H9 (cell line): ENCODE measurements at regions not wholly inside any gene's neighbourhood (a gene's known extent, or its start where the extent isn't known, plus 50 kb on each side); places are given as distances from the start of the nearest gene placed in this dataset.

Experiments
- DNase-seq: peaks from one replicate; pipeline ENCODE4 v3.0.0-alpha.2; 2017
- H2AFZ ChIP-seq: one replicate; pipeline ENCODE4 v1.6.1; 2013; ENCODE audit warnings: mild to moderate bottlenecking, low read length, control low read depth, moderate library complexity
- H2AK5ac ChIP-seq: 2 replicates; pipeline ENCODE4 v1.6.1; 2013; ENCODE audit warnings: low read length, control low read depth, mixed read lengths; ENCODE audit not compliant: insufficient read length
- H2BK120ac ChIP-seq: one replicate; pipeline ENCODE4 v1.6.1; 2013; ENCODE audit warnings: low read depth, mild to moderate bottlenecking, low read length, control low read depth, inconsistent platforms; ENCODE audit not compliant: poor library complexity, severe bottlenecking
- H2BK12ac ChIP-seq: 2 replicates; pipeline ENCODE4 v1.6.1; 2013; ENCODE audit warnings: low read length, control low read depth, mixed read lengths, low read depth; ENCODE audit not compliant: insufficient read length
- H2BK15ac ChIP-seq: 2 replicates; pipeline ENCODE4 v1.6.1; 2013; ENCODE audit warnings: low read depth, low read length, control low read depth
- H2BK20ac ChIP-seq: one replicate; pipeline ENCODE4 v1.6.1; 2013; ENCODE audit warnings: low read depth, mild to moderate bottlenecking, low read length, control low read depth, inconsistent platforms; ENCODE audit not compliant: poor library complexity, severe bottlenecking
- H2BK5ac ChIP-seq: 2 replicates; pipeline ENCODE4 v1.6.1; 2013; ENCODE audit warnings: low read length, control low read depth, mixed read lengths; ENCODE audit not compliant: insufficient read length
- H3K14ac ChIP-seq: 2 replicates; pipeline ENCODE4 v1.6.1; 2013; ENCODE audit warnings: low read length, control low read depth; ENCODE audit not compliant: insufficient read depth
- H3K18ac ChIP-seq: 2 replicates; pipeline ENCODE4 v1.6.1; 2013; ENCODE audit warnings: low read depth, mild to moderate bottlenecking, mixed read lengths, low read length, control low read depth; ENCODE audit not compliant: insufficient read length
- H3K23ac ChIP-seq: 2 replicates; pipeline ENCODE4 v1.6.1; 2013; ENCODE audit warnings: low read length, control low read depth, mixed read lengths, low read depth; ENCODE audit not compliant: insufficient read length
- H3K23me2 ChIP-seq: 2 replicates; pipeline ENCODE4 v1.6.1; 2013; ENCODE audit warnings: low read depth, mild to moderate bottlenecking, mixed read lengths, low read length, control low read depth; ENCODE audit not compliant: insufficient read length, poor library complexity, severe bottlenecking
- H3K27ac ChIP-seq: 2 replicates; pipeline ENCODE4 v1.5.1; 2013; ENCODE audit warnings: low read length, control low read depth, mixed read lengths, low read depth; ENCODE audit not compliant: insufficient read length
- H3K27me3 ChIP-seq: 2 replicates; pipeline ENCODE4 v1.6.1; 2013; ENCODE audit warnings: low read length, control low read depth, inconsistent platforms; ENCODE audit not compliant: insufficient read depth
- H3K4ac ChIP-seq: 2 replicates; pipeline ENCODE4 v1.6.1; 2013; ENCODE audit warnings: low read depth, mild to moderate bottlenecking, control low read depth, inconsistent platforms, low read length, moderate library complexity
- H3K4me1 ChIP-seq: 2 replicates; pipeline ENCODE4 v1.6.1; 2013; ENCODE audit warnings: low read length, control low read depth, inconsistent platforms; ENCODE audit not compliant: insufficient read depth
- H3K4me2 ChIP-seq: 2 replicates; pipeline ENCODE4 v1.6.1; 2013; ENCODE audit warnings: low read length, control low read depth, mixed read lengths; ENCODE audit not compliant: insufficient read length, insufficient read depth
- H3K56ac ChIP-seq: 2 replicates; pipeline ENCODE4 v1.6.1; 2013; ENCODE audit warnings: low read depth, mild to moderate bottlenecking, mixed read lengths, low read length, control low read depth; ENCODE audit not compliant: insufficient read length
- H3K79me1 ChIP-seq: 2 replicates; pipeline ENCODE4 v1.6.1; 2013; ENCODE audit warnings: low read depth, mild to moderate bottlenecking, moderate library complexity, low read length, control low read depth, inconsistent platforms; ENCODE audit not compliant: insufficient read depth, poor library complexity, severe bottlenecking
- H3K79me2 ChIP-seq: 2 replicates; pipeline ENCODE4 v1.6.1; 2013; ENCODE audit warnings: low read length, control low read depth, inconsistent platforms; ENCODE audit not compliant: insufficient read depth
- H3K9ac ChIP-seq: 2 replicates; pipeline ENCODE4 v1.6.1; 2013; ENCODE audit warnings: low read length, control low read depth, mixed read lengths; ENCODE audit not compliant: insufficient read length; ENCODE audit errors: extremely low read depth
- H3K9me3 ChIP-seq: one replicate; pipeline ENCODE4 v1.6.1; 2013; ENCODE audit warnings: low read depth, low read length, inconsistent platforms; ENCODE audit not compliant: control insufficient read depth
- H3T11ph ChIP-seq: one replicate; pipeline ENCODE4 v1.6.1; 2013; ENCODE audit warnings: mild to moderate bottlenecking, low read length, control low read depth, inconsistent platforms
- H4K20me1 ChIP-seq: one replicate; pipeline ENCODE4 v1.6.1; 2013; ENCODE audit not compliant: control insufficient read depth, insufficient read length, insufficient read depth
- H4K5ac ChIP-seq: 2 replicates; pipeline ENCODE4 v1.6.1; 2013; ENCODE audit warnings: low read depth, mild to moderate bottlenecking, mixed read lengths, low read length, control low read depth; ENCODE audit not compliant: insufficient read length
- H4K8ac ChIP-seq: replicated peaks from 2 replicates; pipeline ENCODE4 v1.6.1; 2013; ENCODE audit warnings: low read length, control low read depth, mixed read lengths, low read depth; ENCODE audit not compliant: insufficient read length
- H4K91ac ChIP-seq: 2 replicates; pipeline ENCODE4 v1.6.1; 2013; ENCODE audit warnings: low read depth, mild to moderate bottlenecking, moderate library complexity, mixed read lengths, low read length, control low read depth; ENCODE audit not compliant: insufficient read length
- H3K27ac Mint-ChIP-seq, 3 experiments: 2 replicates in 2 of 3; 3 replicates in 1 of 3; pipeline ENCODE4 v1.8.0; 2020 to 2021; ENCODE audit warnings: mixed read lengths in 3 of 3, mild to moderate bottlenecking in 1 of 3, moderate library complexity in 1 of 3
- H3K27me3 Mint-ChIP-seq: 2 replicates; pipeline ENCODE4 v1.8.0; 2021; ENCODE audit warnings: low read depth, mild to moderate bottlenecking, moderate library complexity, mixed read lengths
- H3K36me3 Mint-ChIP-seq, 3 experiments: 2 replicates in 2 of 3; 3 replicates in 1 of 3; pipeline ENCODE4 v1.8.0; 2020 to 2021; ENCODE audit warnings: low read depth in 3 of 3, mixed read lengths in 3 of 3; ENCODE audit not compliant: insufficient read depth in 1 of 3
- H3K4me1 Mint-ChIP-seq, 2 experiments: 2 replicates each; pipeline ENCODE4 v1.8.0; 2020; ENCODE audit warnings: mixed read lengths in 2 of 2
- H3K4me3 Mint-ChIP-seq, 2 experiments: 2 replicates in 1 of 2; 3 replicates in 1 of 2; pipeline ENCODE4 v1.8.0; 2020 to 2021; ENCODE audit warnings: mild to moderate bottlenecking in 2 of 2, mixed read lengths in 2 of 2, moderate library complexity in 1 of 2
- H3K9me3 Mint-ChIP-seq, 2 experiments: 2 replicates in 1 of 2; 3 replicates in 1 of 2; pipeline ENCODE4 v1.8.0; 2020; ENCODE audit warnings: mild to moderate bottlenecking in 2 of 2, mixed read lengths in 2 of 2, moderate library complexity in 1 of 2
- WGBS: extraction: QIAGEN DNeasy Blood & Tissue Kit; methylation state at CpG from one replicate; pipeline ENCODE4 v1.1.7; 2013; ENCODE audit warnings: missing lambda C conversion rate, low lambda C conversion rate, mixed read lengths; ENCODE audit not compliant: insufficient read length; ENCODE audit errors: extremely low coverage; 5-methylcytosine and 5-hydroxymethylcytosine counted together
- TF ChIP-seq, protein P1 (sequence below): fragments of 200-600 bp; sonication (generic); conservative IDR thresholded peaks from 3 replicates; pipeline ENCODE4 v1.8.0; 2021; ENCODE audit warnings: antibody characterized with exemption, mild to moderate bottlenecking

GRCh38 chr16:59683709-59684108, 949.6 kb upstream of the GOT2 start:
- Histone ChIP-seq H2BK12ac (no peak overlapping the region), H3K79me1 (no peaks in the 10 kb centered on the region), H3K56ac (no peak overlapping the region), H4K20me1 (no peaks in the 10 kb centered on the region), H2AK5ac (no peak overlapping the region), H3K27me3 (no peaks in the 10 kb centered on the region), H4K5ac (no peak overlapping the region), H4K8ac (no peak overlapping the region), H3K27ac (no peak overlapping the region), H3K23ac (no peak overlapping the region), H2BK15ac (no peak overlapping the region), H4K91ac (no peak overlapping the region), H2BK20ac (no peak overlapping the region), H2AFZ (no peak overlapping the region), H3K14ac (no peak overlapping the region), H3K9me3 (peaks cover 11% of the 10 kb centered on the region), H3K4me1 (peaks cover 3% of the 10 kb centered on the region), H3T11ph (no peak overlapping the region), H2BK5ac (no peak overlapping the region), H3K79me2 (no peaks in the 10 kb centered on the region), H3K4ac (no peak overlapping the region), H3K18ac (no peak overlapping the region), H3K23me2 (no peaks in the 10 kb centered on the region), H2BK120ac (no peak overlapping the region), H3K9ac (no peak overlapping the region), H3K4me2 (no peak overlapping the region)
- no peak overlapping the region for H3K4me3 Mint-ChIP-seq
- no peak overlapping the region for H3K27ac Mint-ChIP-seq
- peaks cover 16 to 17% of the 10 kb centered on the region in 2 experiments for H3K4me1 Mint-ChIP-seq
- WGBS: no CpG with 5 or more reads among the region's 1 CpG
- TF ChIP-seq, protein P1, sequence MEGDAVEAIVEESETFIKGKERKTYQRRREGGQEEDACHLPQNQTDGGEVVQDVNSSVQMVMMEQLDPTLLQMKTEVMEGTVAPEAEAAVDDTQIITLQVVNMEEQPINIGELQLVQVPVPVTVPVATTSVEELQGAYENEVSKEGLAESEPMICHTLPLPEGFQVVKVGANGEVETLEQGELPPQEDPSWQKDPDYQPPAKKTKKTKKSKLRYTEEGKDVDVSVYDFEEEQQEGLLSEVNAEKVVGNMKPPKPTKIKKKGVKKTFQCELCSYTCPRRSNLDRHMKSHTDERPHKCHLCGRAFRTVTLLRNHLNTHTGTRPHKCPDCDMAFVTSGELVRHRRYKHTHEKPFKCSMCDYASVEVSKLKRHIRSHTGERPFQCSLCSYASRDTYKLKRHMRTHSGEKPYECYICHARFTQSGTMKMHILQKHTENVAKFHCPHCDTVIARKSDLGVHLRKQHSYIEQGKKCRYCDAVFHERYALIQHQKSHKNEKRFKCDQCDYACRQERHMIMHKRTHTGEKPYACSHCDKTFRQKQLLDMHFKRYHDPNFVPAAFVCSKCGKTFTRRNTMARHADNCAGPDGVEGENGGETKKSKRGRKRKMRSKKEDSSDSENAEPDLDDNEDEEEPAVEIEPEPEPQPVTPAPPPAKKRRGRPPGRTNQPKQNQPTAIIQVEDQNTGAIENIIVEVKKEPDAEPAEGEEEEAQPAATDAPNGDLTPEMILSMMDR: no peak
- H3K27me3 Mint-ChIP-seq: peaks cover 3% of the 10 kb centered on the region; the same call in 1 of the 2 replicates
- DNase-seq: no peak
- H3K36me3 Mint-ChIP-seq: peaks cover 23 to 30% (median 25%) of the 10 kb centered on the region in 3 experiments
- H3K9me3 Mint-ChIP-seq: peaks cover 26 to 38% of the 10 kb centered on the region in 2 experiments
